GM19035 (cell line): ENCODE measurements at regions not wholly inside any gene's neighbourhood (a gene's known extent, or its start where the extent isn't known, plus 50 kb on each side); places are given as distances from the start of the nearest gene placed in this dataset.

Source experiments
- ATAC-seq: cut with Tn5 transposase; IDR thresholded peaks from one replicate; pipeline ENCODE4 v1.9.1; 2021; ENCODE audit not compliant: unreplicated experiment

DNA sequence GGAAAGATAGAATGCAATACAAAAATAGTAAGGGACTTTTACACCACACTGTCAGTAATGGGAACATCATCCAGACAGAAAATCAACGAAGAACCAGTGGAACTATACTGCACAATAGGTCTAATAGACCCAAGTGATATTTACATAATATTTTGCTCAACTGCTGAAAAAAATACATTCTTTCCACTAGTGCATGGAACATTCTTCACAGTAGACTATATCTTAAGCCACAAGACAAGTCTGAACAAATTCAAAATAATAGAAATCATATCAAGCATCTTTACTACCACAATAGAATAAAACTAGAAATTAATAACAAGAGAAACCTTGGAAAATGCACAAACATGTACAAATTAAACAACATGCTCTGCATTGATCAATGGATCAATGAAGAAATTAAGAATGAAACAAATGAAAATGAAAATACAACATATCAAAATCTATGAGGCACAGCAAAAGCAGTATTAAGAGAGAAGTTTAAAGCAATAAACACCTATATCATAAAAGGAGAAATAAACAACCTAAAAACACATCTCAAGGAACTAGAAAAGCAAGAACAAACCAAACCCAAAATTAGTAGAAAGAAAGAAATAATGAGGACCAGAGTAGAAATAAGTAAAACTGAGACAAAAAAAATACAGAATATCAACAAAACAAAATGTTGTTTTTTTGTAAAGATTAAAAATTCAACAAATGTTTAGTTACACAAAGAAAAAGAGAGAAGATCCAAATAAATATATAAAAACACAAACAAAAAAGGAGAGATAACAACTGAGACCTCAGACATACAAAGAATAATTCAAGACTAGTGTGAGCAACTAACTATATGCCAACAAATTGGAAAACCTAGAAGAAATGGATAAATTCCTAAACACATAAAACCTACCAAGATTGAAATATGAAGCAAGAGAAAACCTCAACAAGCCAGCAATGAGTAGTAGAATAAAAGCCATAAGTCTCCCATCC lies 51.5 kb upstream of the ANTXR2 start:
- ATAC-seq = no peak
